HepG2 (cell line): ENCODE measurements at regions not wholly inside any gene's neighbourhood (a gene's known extent, or its start where the extent isn't known, plus 50 kb on each side); places are given as distances from the start of the nearest gene placed in this dataset.

Experiments
- CHD2 ChIP-seq: IDR thresholded peaks from 2 replicates; pipeline ENCODE4 v1.6.1; 2011; ENCODE audit warnings: low read depth, low read length, improper control_type of control experiment
- EP300 ChIP-seq, 3 experiments: sonication (generic) in 1 of 3; formaldehyde crosslinking in 1 of 3; IDR thresholded peaks; 2 replicates each; pipeline versions ENCODE4 v1.5.1 to v1.6.1; 2011 to 2020; ENCODE audit warnings: low read depth in 2 of 3, low read length in 2 of 3, borderline replicate concordance in 1 of 3, improper control_type of control experiment in 1 of 3, mild to moderate bottlenecking in 1 of 3, missing genetic modification reagents in 1 of 3, moderate library complexity in 1 of 3
- FOXO1 ChIP-seq: sonication (generic); formaldehyde crosslinking; IDR thresholded peaks from 2 replicates; pipeline ENCODE4 v1.4.0; 2020; ENCODE audit warnings: missing genetic modification reagents
- GABPB1 ChIP-seq: IDR thresholded peaks from 2 replicates; pipeline ENCODE4 v1.6.1; 2016; ENCODE audit warnings: mild to moderate bottlenecking, missing genetic modification reagents, moderate library complexity, missing compliant biosample characterization
- GTF2F1 ChIP-seq: fragments of 150-350 bp; IDR thresholded peaks from 2 replicates; pipeline ENCODE4 v1.6.1; 2014; ENCODE audit warnings: low read length
- PHF8 ChIP-seq: sonication (generic); formaldehyde crosslinking; IDR thresholded peaks from 2 replicates; pipeline ENCODE4 v1.5.0; 2020; ENCODE audit warnings: missing genetic modification reagents
- TAF1 ChIP-seq: sonication (generic); formaldehyde crosslinking; IDR thresholded peaks from 2 replicates; pipeline ENCODE4 v1.4.0; 2020; ENCODE audit warnings: missing genetic modification reagents
- ZNF12 ChIP-seq: sonication (generic); formaldehyde crosslinking; IDR thresholded peaks from 2 replicates; pipeline ENCODE4 v1.5.0; 2020; ENCODE audit warnings: missing genetic modification reagents
- TF ChIP-seq, protein P1 (sequence below): sonication (generic); formaldehyde crosslinking; IDR thresholded peaks from 2 replicates; pipeline ENCODE4 v1.5.0; 2020; ENCODE audit warnings: mild to moderate bottlenecking, missing genetic modification reagents, moderate library complexity

DNA sequence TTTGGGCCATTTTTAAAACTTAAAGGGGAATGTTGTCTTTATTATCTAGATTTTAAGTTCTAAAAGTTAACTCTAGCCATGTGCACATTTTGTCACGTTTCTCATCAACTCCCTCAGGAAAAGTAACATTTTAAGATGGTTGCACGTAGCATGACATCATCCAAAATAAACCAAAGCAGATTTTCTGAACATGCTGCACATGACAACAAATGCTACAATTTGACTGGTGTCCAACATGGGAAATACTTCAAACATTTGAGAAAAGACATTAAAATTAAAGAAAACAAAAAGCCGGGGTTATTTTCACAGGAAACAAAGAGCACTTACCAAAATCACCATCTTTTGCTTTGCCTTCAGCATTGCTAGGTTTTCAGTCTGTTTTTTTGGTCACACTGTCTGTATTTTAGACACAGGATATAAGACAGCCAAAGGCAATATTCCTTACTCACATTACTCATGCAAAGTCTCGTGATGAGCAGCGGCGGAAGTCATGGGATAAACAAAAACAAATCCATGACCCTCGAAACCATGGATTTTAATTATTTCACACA lies 51.3 kb upstream of the RND3 start:
- TF ChIP-seq FOXO1 (CRISPR knock-in tag), result no peak
- TF ChIP-seq TAF1 (CRISPR knock-in tag), result no peak
- no peak for TF ChIP-seq GTF2F1
- TF ChIP-seq, protein P1, sequence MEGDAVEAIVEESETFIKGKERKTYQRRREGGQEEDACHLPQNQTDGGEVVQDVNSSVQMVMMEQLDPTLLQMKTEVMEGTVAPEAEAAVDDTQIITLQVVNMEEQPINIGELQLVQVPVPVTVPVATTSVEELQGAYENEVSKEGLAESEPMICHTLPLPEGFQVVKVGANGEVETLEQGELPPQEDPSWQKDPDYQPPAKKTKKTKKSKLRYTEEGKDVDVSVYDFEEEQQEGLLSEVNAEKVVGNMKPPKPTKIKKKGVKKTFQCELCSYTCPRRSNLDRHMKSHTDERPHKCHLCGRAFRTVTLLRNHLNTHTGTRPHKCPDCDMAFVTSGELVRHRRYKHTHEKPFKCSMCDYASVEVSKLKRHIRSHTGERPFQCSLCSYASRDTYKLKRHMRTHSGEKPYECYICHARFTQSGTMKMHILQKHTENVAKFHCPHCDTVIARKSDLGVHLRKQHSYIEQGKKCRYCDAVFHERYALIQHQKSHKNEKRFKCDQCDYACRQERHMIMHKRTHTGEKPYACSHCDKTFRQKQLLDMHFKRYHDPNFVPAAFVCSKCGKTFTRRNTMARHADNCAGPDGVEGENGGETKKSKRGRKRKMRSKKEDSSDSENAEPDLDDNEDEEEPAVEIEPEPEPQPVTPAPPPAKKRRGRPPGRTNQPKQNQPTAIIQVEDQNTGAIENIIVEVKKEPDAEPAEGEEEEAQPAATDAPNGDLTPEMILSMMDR, result no peak
- no peak for TF ChIP-seq GABPB1 (CRISPR knock-in tag)
- no peak for TF ChIP-seq CHD2
- TF ChIP-seq ZNF12 (CRISPR knock-in tag), result no peak
- TF ChIP-seq PHF8, result no peak
- TF ChIP-seq EP300 (IDR thresholded peaks at IDR 0.05; ENCODE audit: low read depth in 2 of 2, low read length in 2 of 2), result no peak
- TF ChIP-seq EP300 (CRISPR knock-in tag; IDR thresholded peaks at IDR 0.05; ENCODE audit: borderline replicate concordance), result no peak
